Hematopoietic multipotent progenitor cell treated with erythropoietin and hydrocortisone succinate and interleukin-3 and kit ligand, for 15 days (in vitro differentiated cells): ENCODE measurements at regions not wholly inside any gene's neighbourhood (a gene's known extent, or its start where the extent isn't known, plus 50 kb on each side); places are given as distances from the start of the nearest gene placed in this dataset.

Experiments used
- DNase-seq: peaks from one replicate; pipeline ENCODE4 v3.0.0-alpha.2; 2015; ENCODE audit warnings: low spot score

- DNase-seq = no peak
These were observed 97.7 kb downstream of the CD47 start for GRCh38 chr3:107992976-107993684.

- no peak for DNase-seq
These were observed 99.9 kb downstream of the CD47 start for GRCh38 chr3:107990926-107991325.

- no peak for DNase-seq
These were observed 100.4 kb downstream of the CD47 start for GRCh38 chr3:107990433-107990832.

- DNase-seq = no peak
These were observed 101.2 kb downstream of the CD47 start for GRCh38 chr3:107989661-107990060.

DNA sequence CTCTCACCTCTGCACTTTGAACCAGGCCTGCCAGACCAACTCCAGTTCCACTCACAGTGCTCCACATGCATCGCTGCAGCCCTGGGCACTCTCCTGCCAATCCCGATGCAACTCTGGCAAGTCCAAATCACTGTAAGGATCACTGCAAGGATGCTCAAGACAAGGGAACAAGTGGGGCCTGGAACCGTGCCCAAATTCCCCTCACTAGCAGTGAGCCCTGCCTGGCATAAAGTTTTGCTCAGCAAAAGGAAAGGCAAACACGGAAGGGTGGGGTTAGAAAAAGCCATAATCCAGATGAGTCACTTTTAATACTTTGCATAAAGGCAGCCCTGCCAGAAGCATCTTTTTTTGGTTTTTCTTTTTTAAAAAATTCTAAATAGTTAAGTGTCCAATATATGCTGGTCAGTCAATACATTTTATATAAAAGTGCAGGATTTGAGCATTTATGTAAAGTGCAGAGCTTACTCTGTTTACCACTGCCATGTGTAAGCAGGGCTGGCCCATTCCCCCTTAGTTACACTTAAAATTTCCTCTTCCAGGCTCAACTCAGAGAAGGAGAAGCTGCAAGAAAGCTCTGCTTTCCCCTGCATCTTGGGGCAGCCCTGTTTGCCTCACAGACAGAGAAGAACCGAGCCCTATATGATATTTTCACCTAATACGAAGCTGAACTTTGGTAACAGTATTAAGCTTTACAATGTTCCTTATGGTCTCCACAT lies 102.2 kb downstream of the CD47 start:
- no peak for DNase-seq

GRCh38 chr3:107987036-107987939 lies 103.5 kb downstream of the CD47 start:
- DNase-seq = no peak

- DNase-seq = no peak
These were observed 104.3 kb downstream of the CD47 start for GRCh38 chr3:107986505-107986904.

- no peak for DNase-seq
These were observed 105.3 kb downstream of the CD47 start for GRCh38 chr3:107985496-107985895.

DNA sequence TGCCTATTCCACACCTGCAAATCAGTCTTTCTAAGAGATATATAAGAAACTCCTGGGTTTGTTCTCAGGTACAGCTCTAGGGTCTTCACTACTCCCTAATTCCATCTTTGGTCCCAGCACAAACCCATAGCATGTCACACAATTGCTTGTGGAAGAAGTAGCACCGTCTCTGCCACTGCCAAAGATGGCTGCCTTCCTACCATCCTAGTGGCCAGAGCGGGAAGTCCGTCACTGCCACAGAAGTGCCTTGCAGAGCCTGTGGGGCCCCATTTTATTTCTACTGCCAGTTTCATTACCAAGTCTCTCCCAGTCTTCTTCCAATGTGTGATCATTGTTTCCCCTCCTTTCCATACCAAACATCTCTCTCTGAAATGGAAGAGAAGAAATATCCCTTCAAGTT lies 107.6 kb downstream of the CD47 start:
- no peak for DNase-seq

- no peak for DNase-seq
These were observed 108.7 kb downstream of the CD47 start for GRCh38 chr3:107982165-107982564.

DNA sequence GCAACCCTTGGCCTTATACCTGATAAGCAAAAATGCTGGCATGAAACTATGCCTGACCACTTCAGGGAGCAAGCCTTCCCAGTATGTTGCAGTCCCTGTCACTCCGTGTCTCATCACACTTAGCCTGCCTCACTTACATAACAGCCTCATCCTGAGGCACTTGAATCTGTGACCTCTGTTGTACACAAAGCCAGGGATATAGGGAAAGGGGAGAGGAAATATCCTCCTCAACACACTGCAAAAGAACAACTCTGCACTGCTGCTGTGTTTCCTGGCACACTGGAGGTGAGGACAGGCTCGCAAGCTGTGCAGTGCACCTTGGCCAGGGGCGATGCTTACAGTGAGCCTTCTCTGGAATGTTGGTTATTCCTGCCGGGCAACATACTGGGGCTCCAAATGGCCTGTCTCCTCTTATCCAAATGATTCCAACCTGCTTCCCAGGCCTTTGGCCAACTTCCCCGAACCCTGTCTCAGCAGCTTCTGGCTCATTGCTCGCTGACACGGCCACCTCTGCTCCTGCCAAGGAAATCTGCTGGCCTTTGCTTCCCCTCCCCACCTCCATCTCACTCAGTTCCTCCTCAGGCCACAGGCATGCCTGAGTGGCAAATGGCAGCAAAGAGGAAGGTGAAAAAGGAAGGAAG lies 109.2 kb downstream of the CD47 start:
- DNase-seq = no peak

- DNase-seq = no peak
These were observed 111.3 kb downstream of the CD47 start for GRCh38 chr3:107979538-107979937.

DNA sequence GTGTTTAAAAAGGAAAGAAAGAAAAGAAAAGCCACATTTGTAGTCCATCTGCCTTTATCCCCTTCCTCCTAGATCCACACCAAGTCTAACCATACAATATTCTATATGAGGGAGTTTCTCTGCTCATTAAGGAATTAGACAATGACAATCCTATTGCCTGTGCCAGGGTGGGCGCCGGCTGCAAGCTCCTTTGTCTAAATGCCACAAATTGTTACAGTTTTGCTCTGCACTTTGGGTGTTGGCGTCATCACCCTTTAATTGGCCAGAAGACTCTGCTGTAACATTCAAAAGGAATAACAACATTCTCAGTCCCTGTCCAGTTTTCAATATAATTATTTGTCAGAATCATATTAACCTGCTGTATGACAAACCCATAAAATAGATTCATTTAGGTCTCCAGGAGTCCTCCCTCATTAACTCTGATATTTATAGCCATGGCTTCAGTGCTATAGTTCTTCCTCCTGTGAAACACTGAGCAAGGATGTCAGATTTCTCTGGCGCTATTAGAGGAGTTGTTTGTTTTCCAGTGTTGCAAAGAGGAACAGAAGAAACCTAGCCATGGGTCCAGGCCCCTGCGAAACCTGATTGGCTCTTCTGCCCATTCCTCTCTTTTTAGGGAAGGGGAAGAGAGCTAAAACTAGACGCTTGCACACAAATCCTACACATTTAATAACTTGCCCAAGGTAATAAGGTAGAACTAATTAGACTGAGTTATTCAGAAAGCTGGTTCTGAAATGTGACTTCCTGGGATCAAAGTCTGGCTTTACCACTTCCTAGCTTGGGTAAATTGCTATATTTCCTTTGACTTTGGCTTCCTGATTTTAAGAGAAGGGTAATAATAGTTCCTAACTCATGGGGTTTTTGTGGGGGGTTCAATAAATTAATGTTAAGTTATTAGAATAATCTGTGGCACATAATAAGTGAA lies 112.4 kb downstream of the CD47 start:
- DNase-seq = no peak

DNA sequence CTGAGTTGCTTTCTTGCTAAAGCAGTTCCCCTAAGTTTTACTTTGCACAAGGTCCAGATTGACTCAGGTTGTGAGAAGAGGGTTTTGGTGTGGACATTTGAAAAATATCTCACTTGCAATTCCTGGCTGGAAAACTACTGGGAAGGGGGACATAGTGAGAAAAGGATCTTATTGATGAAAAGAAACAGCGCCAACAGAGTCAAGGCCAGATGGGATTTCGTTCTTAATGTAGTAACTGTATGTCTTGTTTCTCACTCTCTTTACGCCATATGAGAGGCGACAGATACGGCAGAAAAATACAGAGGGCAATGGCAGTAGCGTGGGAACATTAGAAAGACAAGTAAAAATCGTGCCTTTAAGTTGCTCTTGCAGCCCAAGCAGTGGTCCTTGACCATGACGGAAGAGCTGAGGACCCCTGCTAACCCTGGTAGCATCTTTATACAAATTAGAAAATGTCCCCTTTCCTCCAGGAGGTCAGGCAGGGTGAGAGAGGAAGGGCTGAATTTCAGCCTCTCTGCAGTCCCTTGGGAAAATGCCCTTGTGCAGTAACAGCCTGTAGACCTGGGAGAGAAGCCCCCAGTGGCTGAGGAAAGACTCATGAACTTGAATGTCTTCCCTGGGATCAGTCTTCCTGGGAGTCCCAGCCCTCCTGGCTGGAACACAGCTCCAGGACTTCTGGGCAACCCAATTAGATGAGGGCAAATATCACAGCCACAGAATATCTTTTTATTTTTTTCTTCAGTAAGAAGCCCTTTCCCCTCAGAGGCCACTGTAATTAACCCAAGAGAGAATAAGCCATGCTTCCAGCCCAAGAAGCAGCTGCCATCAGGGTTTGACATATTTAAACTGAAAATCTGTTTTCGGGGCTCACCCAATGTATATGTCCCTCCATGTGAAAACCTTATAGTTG lies 113.4 kb downstream of the CD47 start:
- DNase-seq = no peak

DNA sequence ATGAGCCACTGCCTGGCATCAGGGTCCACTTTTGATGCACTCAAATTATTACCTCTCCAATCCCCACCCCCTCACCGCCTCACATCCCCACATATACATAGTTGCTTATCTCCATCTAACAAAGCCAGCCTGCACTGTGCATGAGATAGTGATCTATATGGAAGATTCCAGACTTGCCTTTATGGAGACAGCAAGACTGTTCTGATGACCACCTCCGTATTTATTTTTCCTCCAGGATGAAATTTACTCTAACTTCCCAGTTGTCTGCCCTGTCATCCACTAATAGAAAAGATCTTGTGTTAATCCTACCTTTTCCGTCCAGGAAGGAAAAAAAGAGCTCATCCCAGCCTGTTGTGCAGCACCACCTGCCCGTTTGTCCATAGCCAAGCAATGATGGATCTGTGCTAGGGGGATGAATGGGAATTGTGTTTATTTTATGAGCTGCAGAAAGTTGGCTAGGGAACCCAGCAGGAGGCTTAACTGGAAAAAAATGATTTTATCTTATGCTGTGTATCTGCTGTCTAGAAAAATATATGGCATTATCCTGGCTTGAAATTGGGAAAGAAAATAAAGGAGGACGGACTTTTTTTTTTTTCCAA lies 114.5 kb downstream of the CD47 start:
- DNase-seq = no peak

GRCh38 chr3:107975529-107976201 lies 115.2 kb downstream of the CD47 start:
- DNase-seq = no peak

DNA sequence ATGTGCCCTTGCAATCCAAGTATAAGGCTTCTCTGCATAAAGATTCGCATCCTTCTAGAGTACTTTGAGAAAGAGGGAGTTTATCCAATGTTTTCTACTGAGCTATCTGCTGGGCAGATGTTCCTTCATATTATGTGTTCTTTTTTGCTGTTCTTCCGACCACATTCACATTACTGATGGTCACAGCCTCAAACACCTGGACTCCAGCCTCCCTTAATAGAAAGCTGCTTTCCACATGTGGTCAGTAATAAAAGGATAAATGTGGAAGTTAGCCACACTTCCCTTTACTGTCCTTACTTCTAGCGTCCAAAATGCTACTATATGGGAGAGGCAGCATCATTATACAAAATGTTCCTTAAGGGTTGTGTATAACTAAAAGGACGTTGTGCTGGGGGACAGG lies 116.9 kb downstream of the CD47 start:
- no peak for DNase-seq

DNA sequence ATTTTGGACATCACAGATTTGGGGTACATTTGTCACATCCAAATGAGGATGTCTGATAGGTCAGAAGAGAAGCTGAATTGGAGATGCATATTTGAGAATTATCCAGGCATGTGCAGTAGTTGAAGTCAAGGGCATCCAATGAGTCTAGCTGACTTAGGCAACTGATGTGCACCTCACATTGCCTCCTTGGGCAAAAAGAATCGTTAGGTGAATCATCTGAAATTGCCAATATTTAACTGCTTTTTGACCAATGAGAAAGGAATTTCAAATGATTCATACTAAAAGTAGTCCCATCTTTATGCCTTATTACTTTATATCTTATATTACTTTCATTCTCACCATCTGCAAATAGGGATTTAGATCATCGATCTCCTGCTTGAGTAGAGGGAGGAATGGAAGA lies 117.7 kb downstream of the CD47 start:
- no peak for DNase-seq

GRCh38 chr3:107970993-107971580 lies 119.7 kb downstream of the CD47 start:
- DNase-seq = no peak
